Breast epithelium (tissue), 4 donors: ENCODE measurements at regions not wholly inside any gene's neighbourhood (a gene's known extent, or its start where the extent isn't known, plus 50 kb on each side); places are given as distances from the start of the nearest gene placed in this dataset.
"Not testable (repeated sequence)": the region's sequence is repeated elsewhere in the genome, so short reads cannot be mapped to it uniquely, and the experiment has no call there.

ENCODE experiments used
- DNase-seq, 2 donors: peaks; one replicate each; pipeline ENCODE4 v3.0.0-alpha.2; 2019; ENCODE audit warnings: low spot score in 2 of 2
- H3K27ac ChIP-seq, 2 donors: fragments of 200-600 bp; sonication (generic) in 1 of 2; one replicate each; pipeline ENCODE4 v1.5.1; 2016 to 2019; ENCODE audit warnings: mild to moderate bottlenecking in 1 of 2
- H3K27me3 ChIP-seq, 2 donors: fragments of 200-600 bp; sonication (generic) in 1 of 2; one replicate each; pipeline versions ENCODE4 v1.5.1 to v1.6.0; 2017 to 2019; ENCODE audit warnings: control low read depth in 1 of 2, mild to moderate bottlenecking in 1 of 2
- H3K36me3 ChIP-seq: fragments of 200-600 bp; one replicate; pipeline ENCODE4 v1.5.1; 2019
- H3K4me1 ChIP-seq, 2 donors: fragments of 200-600 bp; sonication (generic); one replicate each; pipeline ENCODE4 v1.5.1; 2016 to 2019; ENCODE audit warnings: control low read depth in 1 of 2
- H3K4me3 ChIP-seq, 3 donors: fragments of 200-600 bp; sonication (generic); 1 replicate in 2 of 3; 2 replicates in 1 of 3; pipeline ENCODE4 v1.5.1; 2016 to 2019; ENCODE audit warnings: mild to moderate bottlenecking in 3 of 3, moderate library complexity in 2 of 3
- H3K9me3 ChIP-seq, 2 donors: fragments of 200-600 bp; sonication (generic) in 1 of 2; one replicate each; pipeline ENCODE4 v1.5.1; 2016 to 2019; ENCODE audit warnings: control low read depth in 1 of 2
- CTCF ChIP-seq, 3 donors: fragments of 450-650 bp; IDR thresholded peaks; one replicate each; pipeline ENCODE4 v1.5.1; 2016 to 2017; ENCODE audit warnings: antibody characterized with exemption in 3 of 3, mild to moderate bottlenecking in 3 of 3, moderate library complexity in 3 of 3
- POLR2A ChIP-seq: fragments of 450-650 bp; IDR thresholded peaks from one replicate; pipeline ENCODE4 v1.6.1; 2016; ENCODE audit warnings: antibody characterized with exemption, mild to moderate bottlenecking, moderate library complexity
- POLR2AphosphoS5 ChIP-seq, 3 donors: sonication (generic); formaldehyde crosslinking; IDR thresholded peaks; one replicate each; pipeline ENCODE4 v1.6.1; 2017; ENCODE audit warnings: antibody characterized with exemption in 3 of 3
- intact Hi-C: fragments of 100-400 bp; cut with DNase I; formaldehyde crosslinking; loops from one replicate; pipeline ENCODE4 v1.15.1; 2023; ENCODE audit warnings: low total_unique reads

- DNase-seq: no peak
- intact Hi-C loops: no loop called here
- H3K4me1 ChIP-seq: no peaks in the 10 kb centered on the region
- no peak for TF ChIP-seq CTCF (IDR thresholded peaks at IDR 0.05)
- no peak for TF ChIP-seq POLR2AphosphoS5 (IDR thresholded peaks at IDR 0.05)
- TF ChIP-seq POLR2A: no peak
- no peaks in the 10 kb centered on the region for H3K9me3 ChIP-seq
- no peaks in the 10 kb centered on the region for H3K36me3 ChIP-seq
- peaks cover 0 to 9% of the 10 kb centered on the region in 2 donors for H3K27me3 ChIP-seq
- H3K4me3 ChIP-seq: no peak overlapping the region
- H3K27ac ChIP-seq: no peak overlapping the region
These were observed 86.7 kb upstream of the PDHA1 start for GRCh38 chrX:19256986-19257385.

GRCh38 chrX:19261026-19261425 lies 82.7 kb upstream of the PDHA1 start:
- H3K36me3 ChIP-seq, H3K9me3 ChIP-seq, H3K4me3 ChIP-seq, intact Hi-C loops, H3K27me3 ChIP-seq, H3K27ac ChIP-seq, H3K4me1 ChIP-seq, DNase-seq: not testable (repeated sequence)

- Histone ChIP-seq H3K9me3 (peaks cover 0 to 20% of the 10 kb centered on the region in 2 donors), H3K27ac (no peak overlapping the region), H3K27me3 (peaks cover 0 to 5% of the 10 kb centered on the region in 2 donors), H3K4me1 (no peaks in the 10 kb centered on the region), H3K36me3 (no peaks in the 10 kb centered on the region), H3K4me3 (no peak overlapping the region)
- intact Hi-C loops: no loop called here
- DNase-seq: no peak
- TF ChIP-seq POLR2AphosphoS5 (IDR thresholded peaks at IDR 0.05) (no peak), POLR2A (no peak), CTCF (IDR thresholded peaks at IDR 0.05) (no peak)
These were observed 73.0 kb upstream of the PDHA1 start for GRCh38 chrX:19270727-19271126.

- Histone ChIP-seq H3K4me3 (no peak overlapping the region), H3K36me3 (no peaks in the 10 kb centered on the region), H3K27me3 (peaks cover 0 to 5% of the 10 kb centered on the region in 2 donors), H3K9me3 (peaks cover 0 to 20% of the 10 kb centered on the region in 2 donors), H3K27ac (no peak overlapping the region), H3K4me1 (no peaks in the 10 kb centered on the region)
- DNase-seq: no peak
- intact Hi-C loops: no loop called here
- TF ChIP-seq POLR2AphosphoS5 (IDR thresholded peaks at IDR 0.05) (no peak), CTCF (IDR thresholded peaks at IDR 0.05) (no peak), POLR2A (no peak)
These were observed 71.3 kb upstream of the PDHA1 start for GRCh38 chrX:19272452-19272851.

- TF ChIP-seq POLR2A (no peak), POLR2AphosphoS5 (IDR thresholded peaks at IDR 0.05) (no peak), CTCF (IDR thresholded peaks at IDR 0.05) (no peak)
- Histone ChIP-seq H3K27ac (no peak overlapping the region), H3K4me3 (no peak overlapping the region), H3K27me3 (peaks cover 0 to 15% of the 10 kb centered on the region in 2 donors), H3K36me3 (no peaks in the 10 kb centered on the region), H3K9me3 (peaks cover 0 to 4% of the 10 kb centered on the region in 2 donors), H3K4me1 (no peaks in the 10 kb centered on the region)
- no peak for DNase-seq
- intact Hi-C loops: no loop called here
These were observed 63.1 kb upstream of the PDHA1 start for GRCh38 chrX:19280636-19281035.

GRCh38 chrX:19281256-19281655 lies 62.5 kb upstream of the PDHA1 start:
- intact Hi-C loops: no loop called here

More at GRCh38 chrX:19281256-19281655, 62.5 kb upstream of the PDHA1 start:
- Histone ChIP-seq H3K4me1 (no peaks in the 10 kb centered on the region), H3K27ac (no peak overlapping the region), H3K36me3 (no peaks in the 10 kb centered on the region), H3K4me3 (no peak overlapping the region), H3K27me3 (peaks cover 0 to 15% of the 10 kb centered on the region in 2 donors), H3K9me3 (peaks cover 0 to 4% of the 10 kb centered on the region in 2 donors)
- TF ChIP-seq POLR2AphosphoS5 (IDR thresholded peaks at IDR 0.05): no peak
- TF ChIP-seq POLR2A: no peak
- TF ChIP-seq CTCF (IDR thresholded peaks at IDR 0.05): no peak
- DNase-seq: no peak
